ENCODE measurements at regions not wholly inside any gene's neighbourhood (a gene's known extent, or its start where the extent isn't known, plus 50 kb on each side); places are given as distances from the start of the nearest gene placed in this dataset.

- Histone ChIP-seq H3K9ac (ENCODE audit: low read depth, low read length) (no peak overlapping the region), H3K23ac (ENCODE audit: low read depth, low read length) (no peak overlapping the region), H2BK5ac (ENCODE audit: low read depth, low read length, poor library complexity, severe bottlenecking) (no peak overlapping the region), H3K56ac (ENCODE audit: extremely low read depth, insufficient read depth, low read length) (no peak overlapping the region), H3K36me3 (ENCODE audit: control insufficient read depth, insufficient read depth, low read length) (no peaks in the 10 kb centered on the region), H3K4ac (ENCODE audit: low read depth, low read length) (no peak overlapping the region), H3K79me1 (ENCODE audit: low read depth in 1 of 2, low read length in 2 of 2) (no peaks in the 10 kb centered on the region), H2AK5ac (ENCODE audit: low read depth, low read length) (no peak overlapping the region), H2BK15ac (ENCODE audit: low read depth, low read length) (no peak overlapping the region), H4K20me1 (ENCODE audit: insufficient read depth, low read length) (peaks cover 5% of the 10 kb centered on the region; the same call in 1 of the 2 replicates), H2BK120ac (ENCODE audit: low read depth, low read length) (no peak overlapping the region), H3K4me2 (ENCODE audit: low read depth, low read length) (no peak overlapping the region), H3K14ac (replicated peaks; ENCODE audit: low read depth, low read length) (no peak overlapping the region), H2AFZ (replicated peaks; ENCODE audit: low read length, poor library complexity) (no peak overlapping the region), H3K27ac (ENCODE audit: insufficient read depth, low read length) (no peak overlapping the region), H4K5ac (ENCODE audit: low read depth, low read length) (no peak overlapping the region), H3K9me1 (ENCODE audit: insufficient read depth, low read length) (peaks cover 4% of the 10 kb centered on the region), H3K27me3 (ENCODE audit: control insufficient read depth, insufficient read depth, low read length) (peaks cover 26% of the 10 kb centered on the region), H3K18ac (ENCODE audit: low read depth, low read length) (no peak overlapping the region), H4K8ac (ENCODE audit: low read depth in 2 of 2, low read length in 2 of 2) (no peak overlapping the region), H4K91ac (ENCODE audit: insufficient read depth, low read depth, low read length) (no peak overlapping the region), H3K9me3 (ENCODE audit: control insufficient read depth, insufficient read depth, low read length) (no peaks in the 10 kb centered on the region), H3K4me1 (ENCODE audit: control insufficient read depth, insufficient read depth, low read length) (peaks cover 9% of the 10 kb centered on the region; the same call in 1 of the 2 replicates), H3K4me3 (ENCODE audit: insufficient read depth, low read depth, low read length) (no peak overlapping the region), H2BK20ac (ENCODE audit: low read depth, low read length) (no peak overlapping the region), H2AK9ac (replicated peaks; ENCODE audit: low read depth, low read length, poor library complexity) (no peak overlapping the region)
- in situ Hi-C loops (cut with MboI; ENCODE audit: low sequenced_read_pairs), result no loop called here
- dilution Hi-C loops (cut with HindIII; ENCODE audit: low sequenced_read_pairs, unreplicated experiment), result no loop called here
- no CpG with 5 or more reads among the region's 4 CpGs for WGBS, 2 experiments (ENCODE audit: extremely low coverage in 2 of 2, insufficient read length in 1 of 2)
- DNase-seq, result no peak
- ChIA-PET POLR2A (ENCODE audit: unreplicated experiment) (no interaction called here), CTCF (interaction anchor here (1.3 kb wide), 1 partner anchor 13 kb away, joined by 3 read pairs; no protein-coding TSS in a partner anchor)
- TF ChIP-seq CHD1 (IDR thresholded peaks at IDR 0.05; ENCODE audit: low read depth, low read length) (no peak), ELK1 (IDR thresholded peaks at IDR 0.05; ENCODE audit: borderline replicate concordance, low read depth, low read length) (no peak), SMC3 (IDR thresholded peaks at IDR 0.05; ENCODE audit: low read depth, low read length) (no peak), FOS (IDR thresholded peaks at IDR 0.05; ENCODE audit: low read depth, low read length) (no peak), POLR2A (IDR thresholded peaks at IDR 0.05; ENCODE audit: low read depth, low read length) (no peak), MAZ (IDR thresholded peaks at IDR 0.05; ENCODE audit: borderline replicate concordance, low read depth, low read length) (no peak), RFX5 (IDR thresholded peaks at IDR 0.05; ENCODE audit: low read depth, low read length) (no peak), MXI1 (IDR thresholded peaks at IDR 0.05; ENCODE audit: borderline replicate concordance, low read depth, low read length) (no peak), BHLHE40 (IDR thresholded peaks at IDR 0.05; ENCODE audit: low read depth, low read length) (no peak), RAD21 (IDR thresholded peaks at IDR 0.05; ENCODE audit: low read length) (no peak), CTCF (conservative IDR thresholded peaks at IDR 0.05; ENCODE audit: low read depth, low read length) (no peak), CEBPB (IDR thresholded peaks at IDR 0.05; ENCODE audit: low read depth, low read length) (no peak), MAFK (IDR thresholded peaks at IDR 0.05; ENCODE audit: low read depth, low read length) (no peak), RCOR1 (IDR thresholded peaks at IDR 0.05; ENCODE audit: insufficient replicate concordance, low read length) (no peak), NFE2L2 (IDR thresholded peaks at IDR 0.05; ENCODE audit: low read depth, low read length) (no peak)
- TF ChIP-seq, protein P1, sequence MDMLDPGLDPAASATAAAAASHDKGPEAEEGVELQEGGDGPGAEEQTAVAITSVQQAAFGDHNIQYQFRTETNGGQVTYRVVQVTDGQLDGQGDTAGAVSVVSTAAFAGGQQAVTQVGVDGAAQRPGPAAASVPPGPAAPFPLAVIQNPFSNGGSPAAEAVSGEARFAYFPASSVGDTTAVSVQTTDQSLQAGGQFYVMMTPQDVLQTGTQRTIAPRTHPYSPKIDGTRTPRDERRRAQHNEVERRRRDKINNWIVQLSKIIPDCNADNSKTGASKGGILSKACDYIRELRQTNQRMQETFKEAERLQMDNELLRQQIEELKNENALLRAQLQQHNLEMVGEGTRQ (IDR thresholded peaks at IDR 0.05; ENCODE audit: low read depth, low read length), result no peak
- ATAC-seq (ENCODE audit: low read depth), result no peak
- BruUV-seq (replicated peaks), result no TSS peak
- intact Hi-C loops (cut with micrococcal nuclease), result no loop called here
Observed at GRCh38 chr1:226810681-226811080, 59.7 kb upstream of the PSEN2 start.

Data from IMR-90 (cell line).